NCI-H1048 (cell line): ENCODE measurements at regions not wholly inside any gene's neighbourhood (a gene's known extent, or its start where the extent isn't known, plus 50 kb on each side); places are given as distances from the start of the nearest gene placed in this dataset.

Experiments used
- DNase-seq: peaks from one replicate; lab custom pipeline; 2025; lab: John Stamatoyannopoulos, UW

- DNase-seq = no peak
These were observed 83.7 kb downstream of the TNFAIP2 start for GRCh38 chr14:103206836-103207387.

- DNase-seq = no peak
These were observed 84.3 kb downstream of the TNFAIP2 start for GRCh38 chr14:103207388-103208072.

GRCh38 chr14:103209054-103209453, 85.8 kb downstream of the TNFAIP2 start:
- DNase-seq = no peak

- DNase-seq = no peak
These were observed 86.2 kb downstream of the TNFAIP2 start for GRCh38 chr14:103209506-103209905.

- no peak for DNase-seq
These were observed 90.1 kb downstream of the TNFAIP2 start for GRCh38 chr14:103213331-103213730.

- DNase-seq = no peak
These were observed 91.2 kb downstream of the TNFAIP2 start for GRCh38 chr14:103214461-103214958.

GRCh38 chr14:103216399-103216798, 93.1 kb downstream of the TNFAIP2 start:
- DNase-seq = no peak

GRCh38 chr14:103216857-103217256, 93.6 kb downstream of the TNFAIP2 start:
- DNase-seq = no peak

- DNase-seq = no peak
These were observed 94.3 kb downstream of the TNFAIP2 start for GRCh38 chr14:103217538-103217937.

- DNase-seq = no peak
These were observed 97.1 kb downstream of the TNFAIP2 start for GRCh38 chr14:103220134-103220981.

GRCh38 chr14:103220982-103221641, 97.9 kb downstream of the TNFAIP2 start:
- DNase-seq = no peak

GRCh38 chr14:103221781-103222358, 98.6 kb downstream of the TNFAIP2 start:
- DNase-seq = no peak

GRCh38 chr14:103223818-103224352, 100.6 kb downstream of the TNFAIP2 start:
- no peak for DNase-seq

GRCh38 chr14:103225062-103225461, 101.8 kb downstream of the TNFAIP2 start:
- no peak for DNase-seq

- no peak for DNase-seq
These were observed 102.2 kb downstream of the TNFAIP2 start for GRCh38 chr14:103225476-103225875.

- no peak for DNase-seq
These were observed 104.0 kb downstream of the TNFAIP2 start for GRCh38 chr14:103227094-103227768.

- no peak for DNase-seq
These were observed 105.0 kb downstream of the TNFAIP2 start for GRCh38 chr14:103228076-103228806.

GRCh38 chr14:103228866-103229265, 105.2 kb upstream of the EIF5 start:
- DNase-seq = no peak

GRCh38 chr14:103230021-103230420, 104.0 kb upstream of the EIF5 start:
- no peak for DNase-seq

GRCh38 chr14:103230658-103231334, 103.2 kb upstream of the EIF5 start:
- no peak for DNase-seq
